Brain pericyte (primary cell): ENCODE measurements at regions not wholly inside any gene's neighbourhood (a gene's known extent, or its start where the extent isn't known, plus 50 kb on each side); places are given as distances from the start of the nearest gene placed in this dataset.

Experiments used
- DNase-seq: peaks from one replicate; pipeline ENCODE4 v3.0.0-alpha.2; 2012; ENCODE audit warnings: low read depth, low spot score

- no peak for DNase-seq
These were observed 628.3 kb upstream of the IGFBP3 start for GRCh38 chr7:46549347-46549746.

GRCh38 chr7:46547044-46547443 lies 626.0 kb upstream of the IGFBP3 start:
- DNase-seq = no peak

- DNase-seq = no peak
These were observed 624.7 kb upstream of the IGFBP3 start for GRCh38 chr7:46545790-46546189.

GRCh38 chr7:46544396-46545008 lies 623.4 kb upstream of the IGFBP3 start:
- peak; percentile 65 for DNase-seq

GRCh38 chr7:46542076-46542475 lies 621.0 kb upstream of the IGFBP3 start:
- no peak for DNase-seq

- no peak for DNase-seq
These were observed 618.9 kb upstream of the IGFBP3 start for GRCh38 chr7:46539892-46540483.

GRCh38 chr7:46537191-46537905 lies 616.3 kb upstream of the IGFBP3 start:
- no peak for DNase-seq

- peak; percentile 93 for DNase-seq
These were observed 613.9 kb upstream of the IGFBP3 start for GRCh38 chr7:46534664-46535588.

GRCh38 chr7:46533946-46534345 lies 612.9 kb upstream of the IGFBP3 start:
- DNase-seq = no peak

GRCh38 chr7:46532571-46532970 lies 611.5 kb upstream of the IGFBP3 start:
- DNase-seq = no peak

GRCh38 chr7:46530081-46530750 lies 609.1 kb upstream of the IGFBP3 start:
- DNase-seq = no peak

GRCh38 chr7:46527360-46527759 lies 606.3 kb upstream of the IGFBP3 start:
- no peak for DNase-seq

GRCh38 chr7:46525876-46526275 lies 604.8 kb upstream of the IGFBP3 start:
- no peak for DNase-seq

- DNase-seq = no peak
These were observed 603.3 kb upstream of the IGFBP3 start for GRCh38 chr7:46524350-46524749.

- no peak for DNase-seq
These were observed 601.4 kb upstream of the IGFBP3 start for GRCh38 chr7:46522354-46522906.

- DNase-seq = no peak
These were observed 597.6 kb upstream of the IGFBP3 start for GRCh38 chr7:46518713-46519112.

- DNase-seq = no peak
These were observed 594.9 kb upstream of the IGFBP3 start for GRCh38 chr7:46515844-46516590.

- DNase-seq = no peak
These were observed 592.4 kb upstream of the IGFBP3 start for GRCh38 chr7:46513447-46513848.

GRCh38 chr7:46512891-46513413 lies 591.9 kb upstream of the IGFBP3 start:
- DNase-seq = no peak
